ENCODE measurements at regions not wholly inside any gene's neighbourhood (a gene's known extent, or its start where the extent isn't known, plus 50 kb on each side); places are given as distances from the start of the nearest gene placed in this dataset.

DNA sequence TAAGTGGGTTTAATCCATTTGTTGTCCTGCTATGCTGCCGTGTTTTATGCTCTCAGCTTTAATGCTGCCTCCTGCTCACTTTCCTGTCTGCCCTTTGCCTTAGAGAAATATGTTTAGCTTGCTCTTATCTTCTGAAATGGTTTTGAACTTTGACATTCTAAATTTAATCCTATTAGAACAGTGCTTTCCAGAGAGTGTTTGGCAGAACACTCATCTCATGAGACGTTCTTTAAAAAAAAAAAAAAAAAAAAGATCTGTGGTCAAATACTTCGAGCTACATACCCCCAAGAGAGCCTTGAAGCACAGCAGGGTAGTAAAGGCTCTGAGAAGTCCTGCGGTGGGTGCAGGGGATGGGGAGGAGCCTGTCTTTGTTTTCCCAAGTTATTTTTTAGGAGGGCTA, 161.3 kb downstream of the SPP2 start:
- no peak for DNase-seq (ENCODE audit: insufficient read length, low spot score)
- TF ChIP-seq POLR2A (IDR thresholded peaks at IDR 0.05; ENCODE audit: low read depth, low read length) = no peak
- peak; percentile 6 for FAIRE-seq

- DNase-seq (ENCODE audit: insufficient read length, low spot score) (no peak), FAIRE-seq (no peak)
- TF ChIP-seq POLR2A (IDR thresholded peaks at IDR 0.05; ENCODE audit: low read depth, low read length) = no peak
These were observed 156.2 kb downstream of the SPP2 start for GRCh38 chr2:234206738-234207137.

DNA sequence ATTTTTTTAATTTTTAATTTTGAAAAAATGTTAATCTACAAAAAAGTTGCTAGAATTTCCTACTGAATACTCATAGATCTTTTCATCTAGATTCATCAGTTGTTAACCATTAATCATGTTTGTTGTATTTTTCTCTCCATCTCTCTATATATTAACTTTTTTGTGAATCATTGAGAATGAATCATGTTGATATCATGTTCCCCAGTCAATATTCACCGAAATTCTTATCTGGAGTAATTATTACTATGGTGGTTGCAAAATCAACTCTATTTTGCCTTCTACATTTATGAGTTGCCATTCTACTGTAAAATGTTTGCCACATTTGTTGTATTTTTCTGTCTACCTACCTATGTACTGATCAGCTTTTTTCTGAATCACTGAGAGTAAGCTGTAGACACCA, 154.0 kb downstream of the SPP2 start:
- no peak for DNase-seq (ENCODE audit: insufficient read length, low spot score)
- no peak for TF ChIP-seq POLR2A (IDR thresholded peaks at IDR 0.05; ENCODE audit: low read depth, low read length)
- FAIRE-seq = no peak

GRCh38 chr2:234203135-234203984, 152.9 kb downstream of the SPP2 start:
- peak; percentile 58 for DNase-seq (ENCODE audit: insufficient read length, low spot score)
- FAIRE-seq = peak; percentile 94
- no peak for TF ChIP-seq POLR2A (IDR thresholded peaks at IDR 0.05; ENCODE audit: low read depth, low read length)

- FAIRE-seq (no peak), DNase-seq (ENCODE audit: insufficient read length, low spot score) (no peak)
- TF ChIP-seq POLR2A (IDR thresholded peaks at IDR 0.05; ENCODE audit: low read depth, low read length) = no peak
These were observed 152.1 kb downstream of the SPP2 start for GRCh38 chr2:234202601-234203000.

- FAIRE-seq (no peak), DNase-seq (ENCODE audit: insufficient read length, low spot score) (no peak)
- no peak for TF ChIP-seq POLR2A (IDR thresholded peaks at IDR 0.05; ENCODE audit: low read depth, low read length)
These were observed 149.5 kb downstream of the SPP2 start for GRCh38 chr2:234199996-234200395.

- no peak for TF ChIP-seq POLR2A (IDR thresholded peaks at IDR 0.05; ENCODE audit: low read depth, low read length)
- no peak for FAIRE-seq
- no peak for DNase-seq (ENCODE audit: insufficient read length, low spot score)
These were observed 148.5 kb downstream of the SPP2 start for GRCh38 chr2:234198976-234199375.

DNA sequence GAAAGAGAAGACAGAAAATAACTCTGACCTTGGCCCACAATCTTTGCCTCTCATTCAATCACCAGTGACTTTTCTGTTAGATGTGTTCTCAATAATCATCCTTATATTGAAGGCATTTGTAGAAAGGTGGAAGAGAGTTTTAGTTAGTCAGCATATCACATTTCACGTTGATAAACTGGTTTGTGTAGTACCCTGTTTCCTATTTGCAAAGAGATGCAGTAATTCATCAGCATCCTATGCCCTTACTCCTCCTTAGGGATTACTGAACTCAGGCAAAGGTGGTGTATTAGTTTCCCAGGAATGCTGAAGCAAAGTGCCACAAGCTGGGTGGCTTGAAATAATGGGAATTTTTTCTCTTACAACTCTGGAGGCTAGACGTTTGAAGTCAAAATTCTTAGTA, 145.0 kb downstream of the SPP2 start:
- no peak for TF ChIP-seq POLR2A (IDR thresholded peaks at IDR 0.05; ENCODE audit: low read depth, low read length)
- DNase-seq (ENCODE audit: insufficient read length, low spot score) (no peak), FAIRE-seq (no peak)

DNA sequence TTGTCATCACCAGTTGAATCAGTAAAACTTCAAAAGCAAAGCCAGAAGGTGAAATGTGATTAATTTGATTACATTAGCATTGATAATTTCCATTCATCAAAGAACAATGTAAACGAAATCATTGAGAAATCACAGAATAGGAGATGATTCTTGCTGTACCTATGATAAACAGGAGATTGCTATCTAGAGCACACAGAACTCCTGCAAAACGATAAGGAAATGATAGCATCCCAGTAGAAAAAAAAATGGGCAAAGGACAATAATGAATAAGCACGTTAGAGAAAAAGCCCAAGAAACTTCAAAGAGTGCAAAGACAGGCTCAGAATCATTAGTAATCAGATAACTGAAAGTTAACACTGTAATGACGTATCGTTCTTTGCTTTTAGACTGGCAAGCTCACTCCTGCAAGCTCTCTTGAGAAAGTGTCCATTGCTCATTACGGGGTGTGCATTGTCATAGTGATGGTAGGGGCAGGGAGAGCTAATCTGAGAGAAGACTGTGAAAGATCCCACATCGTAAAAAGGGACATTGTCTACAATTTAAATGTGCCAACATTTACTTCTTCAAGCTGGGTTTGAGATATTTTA, 143.6 kb downstream of the SPP2 start:
- DNase-seq (ENCODE audit: insufficient read length, low spot score) (no peak), FAIRE-seq (no peak)
- no peak for TF ChIP-seq POLR2A (IDR thresholded peaks at IDR 0.05; ENCODE audit: low read depth, low read length)

- TF ChIP-seq POLR2A (IDR thresholded peaks at IDR 0.05; ENCODE audit: low read depth, low read length) = no peak
- FAIRE-seq (peak; percentile 90), DNase-seq (ENCODE audit: insufficient read length, low spot score) (peak; percentile 36)
These were observed 141.4 kb downstream of the SPP2 start for GRCh38 chr2:234191819-234192407.

GRCh38 chr2:234189786-234190300, 139.3 kb downstream of the SPP2 start:
- FAIRE-seq = peak; percentile 61
- DNase-seq (ENCODE audit: insufficient read length, low spot score) = no peak
- no peak for TF ChIP-seq POLR2A (IDR thresholded peaks at IDR 0.05; ENCODE audit: low read depth, low read length)

DNA sequence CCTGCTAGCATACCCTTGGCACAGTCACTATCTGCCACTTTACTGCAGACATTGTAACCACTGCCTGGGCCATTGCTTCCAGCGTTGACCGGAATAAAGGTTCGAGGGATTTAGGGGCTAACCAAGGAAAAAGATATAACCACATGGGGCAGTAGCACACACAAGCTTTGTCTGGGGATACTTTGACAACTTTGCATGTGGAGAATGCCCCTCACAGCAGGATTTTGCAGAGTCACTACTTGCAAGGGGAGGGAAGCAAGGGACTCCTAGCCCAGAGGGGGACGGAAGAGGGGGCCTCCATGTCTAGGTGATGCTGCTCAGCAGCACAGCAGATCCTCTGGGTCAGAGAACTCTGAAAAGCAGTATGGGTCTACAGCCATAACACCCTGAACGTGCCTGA, 138.7 kb downstream of the SPP2 start:
- no peak for TF ChIP-seq POLR2A (IDR thresholded peaks at IDR 0.05; ENCODE audit: low read depth, low read length)
- FAIRE-seq = peak; percentile 15
- no peak for DNase-seq (ENCODE audit: insufficient read length, low spot score)

DNA sequence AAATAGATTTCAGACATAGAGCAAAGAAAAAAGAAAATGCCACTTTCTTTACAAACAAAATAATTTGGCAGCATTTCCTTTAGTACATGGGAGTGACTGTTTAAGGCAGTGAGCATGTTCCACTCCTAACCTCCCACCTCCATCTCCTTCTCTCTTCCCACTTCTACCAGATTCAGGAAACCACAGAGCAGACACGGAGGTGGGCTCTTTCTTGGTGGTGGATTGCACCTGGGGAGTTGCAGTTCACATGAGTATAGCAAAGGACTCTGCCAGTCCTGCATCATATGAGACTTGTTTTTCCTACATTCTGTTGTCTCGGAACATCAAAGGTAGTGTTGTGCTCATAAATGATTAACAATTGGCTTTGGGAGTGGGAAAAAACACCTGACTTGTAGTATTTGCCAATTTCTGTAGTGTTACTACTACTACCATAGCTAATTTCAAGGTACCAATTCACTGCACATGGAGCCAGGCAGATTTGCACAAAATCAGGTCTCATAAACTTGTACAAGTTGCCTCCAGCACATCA, 137.2 kb downstream of the SPP2 start:
- no peak for DNase-seq (ENCODE audit: insufficient read length, low spot score)
- TF ChIP-seq POLR2A (IDR thresholded peaks at IDR 0.05; ENCODE audit: low read depth, low read length) = no peak
- no peak for FAIRE-seq

DNA sequence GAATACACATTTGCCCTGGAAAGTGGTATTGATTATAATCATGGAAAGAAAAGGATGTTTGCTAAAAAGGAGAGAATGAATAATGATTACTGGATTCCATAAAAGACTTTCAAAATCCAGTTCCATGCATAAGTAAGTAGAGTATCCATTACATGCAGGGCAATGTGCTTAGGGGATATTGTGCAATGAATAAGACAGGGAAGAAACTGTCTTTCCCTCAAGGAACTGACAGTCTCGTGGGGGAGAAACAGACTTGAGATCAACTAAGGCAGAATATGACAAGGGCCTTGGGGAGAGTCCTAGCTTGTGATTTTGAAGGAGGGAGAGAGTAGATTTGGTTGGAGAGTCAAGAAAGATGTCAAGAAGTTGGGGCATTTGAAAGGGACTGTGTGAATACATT, 130.6 kb downstream of the SPP2 start:
- no peak for DNase-seq (ENCODE audit: insufficient read length, low spot score)
- TF ChIP-seq POLR2A (IDR thresholded peaks at IDR 0.05; ENCODE audit: low read depth, low read length) = no peak
- FAIRE-seq = no peak

Data from H54 (cell line).